GM23248 (cell line): ENCODE measurements at regions not wholly inside any gene's neighbourhood (a gene's known extent, or its start where the extent isn't known, plus 50 kb on each side); places are given as distances from the start of the nearest gene placed in this dataset.

Source experiments
- EZH2 ChIP-seq: fragments of 200-600 bp; sonication (generic); IDR thresholded peaks from 2 replicates; pipeline ENCODE4 v1.6.1; 2018; ENCODE audit warnings: antibody characterized with exemption, mild to moderate bottlenecking; ENCODE audit not compliant: insufficient read depth, poor library complexity, severe bottlenecking
- EZH2phosphoT487 ChIP-seq: fragments of 200-600 bp; sonication (generic); IDR thresholded peaks from 2 replicates; pipeline ENCODE4 v1.6.1; 2018; ENCODE audit warnings: antibody characterized with exemption, moderate library complexity, mild to moderate bottlenecking, low read depth; ENCODE audit not compliant: insufficient read depth

- TF ChIP-seq EZH2phosphoT487 (no peak), EZH2 (no peak)
Measured at GRCh38 chr18:67380867-67381266, 135.7 kb downstream of the DSEL start.
